ENCODE measurements at regions not wholly inside any gene's neighbourhood (a gene's known extent, or its start where the extent isn't known, plus 50 kb on each side); places are given as distances from the start of the nearest gene placed in this dataset.

DNA sequence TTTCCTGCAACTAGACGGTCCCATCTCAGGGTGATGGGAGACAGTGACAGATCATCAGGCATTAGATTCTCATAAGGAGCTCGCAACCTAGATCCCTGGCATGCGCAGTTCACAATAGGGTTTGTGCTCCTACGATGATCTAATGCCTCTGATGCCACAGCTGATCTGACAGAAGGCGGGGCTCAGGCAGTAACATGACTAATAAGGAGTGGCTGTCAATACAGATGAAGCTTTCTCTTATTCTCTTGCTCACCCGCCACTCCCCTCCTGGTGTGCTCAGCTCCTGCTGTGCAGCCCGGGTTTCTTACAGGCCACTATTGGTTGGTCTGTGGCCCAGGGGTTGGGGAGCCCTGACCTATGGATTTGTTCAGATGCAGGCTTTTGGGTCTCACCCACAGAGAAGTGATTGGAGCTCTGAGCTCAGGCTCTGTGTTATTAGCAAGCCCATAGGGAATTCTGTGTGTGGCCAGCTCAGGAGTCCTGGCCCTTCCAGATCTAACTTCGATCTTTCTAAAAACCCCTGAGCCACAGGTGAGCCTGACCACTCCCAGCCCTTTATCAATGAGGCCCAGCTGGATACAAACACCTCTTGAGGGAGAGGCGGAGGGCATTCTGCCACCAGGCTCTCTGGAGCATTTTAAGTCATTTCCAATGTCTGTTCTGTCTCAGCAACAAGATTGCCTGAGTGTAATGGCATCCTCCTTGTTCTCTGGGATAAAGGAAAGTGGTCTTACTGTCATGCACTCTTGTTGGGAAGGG lies 351.8 kb downstream of the BUD13 start:
- TF ChIP-seq, protein P1, sequence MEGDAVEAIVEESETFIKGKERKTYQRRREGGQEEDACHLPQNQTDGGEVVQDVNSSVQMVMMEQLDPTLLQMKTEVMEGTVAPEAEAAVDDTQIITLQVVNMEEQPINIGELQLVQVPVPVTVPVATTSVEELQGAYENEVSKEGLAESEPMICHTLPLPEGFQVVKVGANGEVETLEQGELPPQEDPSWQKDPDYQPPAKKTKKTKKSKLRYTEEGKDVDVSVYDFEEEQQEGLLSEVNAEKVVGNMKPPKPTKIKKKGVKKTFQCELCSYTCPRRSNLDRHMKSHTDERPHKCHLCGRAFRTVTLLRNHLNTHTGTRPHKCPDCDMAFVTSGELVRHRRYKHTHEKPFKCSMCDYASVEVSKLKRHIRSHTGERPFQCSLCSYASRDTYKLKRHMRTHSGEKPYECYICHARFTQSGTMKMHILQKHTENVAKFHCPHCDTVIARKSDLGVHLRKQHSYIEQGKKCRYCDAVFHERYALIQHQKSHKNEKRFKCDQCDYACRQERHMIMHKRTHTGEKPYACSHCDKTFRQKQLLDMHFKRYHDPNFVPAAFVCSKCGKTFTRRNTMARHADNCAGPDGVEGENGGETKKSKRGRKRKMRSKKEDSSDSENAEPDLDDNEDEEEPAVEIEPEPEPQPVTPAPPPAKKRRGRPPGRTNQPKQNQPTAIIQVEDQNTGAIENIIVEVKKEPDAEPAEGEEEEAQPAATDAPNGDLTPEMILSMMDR (IDR thresholded peaks at IDR 0.05; ENCODE audit: low read depth, low read length, missing input control): no peak
- TF ChIP-seq, protein P2, sequence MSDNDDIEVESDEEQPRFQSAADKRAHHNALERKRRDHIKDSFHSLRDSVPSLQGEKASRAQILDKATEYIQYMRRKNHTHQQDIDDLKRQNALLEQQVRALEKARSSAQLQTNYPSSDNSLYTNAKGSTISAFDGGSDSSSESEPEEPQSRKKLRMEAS (IDR thresholded peaks at IDR 0.05): no peak
- TF ChIP-seq NR2F2 (IDR thresholded peaks at IDR 0.05) (no peak), EGR1 (IDR thresholded peaks at IDR 0.05; ENCODE audit: low read depth in 2 of 2) (no peak), YY1 (IDR thresholded peaks at IDR 0.05) (no peak), RAD21 (IDR thresholded peaks at IDR 0.05) (no peak), SP1 (IDR thresholded peaks at IDR 0.05) (no peak), JUND (IDR thresholded peaks at IDR 0.05) (no peak), GABPA (IDR thresholded peaks at IDR 0.05 in 1 of 2, conservative IDR thresholded peaks at IDR 0.05 in 1 of 2) (no peak), FOXA1 (IDR thresholded peaks at IDR 0.05) (no peak), TAF1 (conservative IDR thresholded peaks at IDR 0.05) (no peak)
- TF ChIP-seq, protein P3, sequence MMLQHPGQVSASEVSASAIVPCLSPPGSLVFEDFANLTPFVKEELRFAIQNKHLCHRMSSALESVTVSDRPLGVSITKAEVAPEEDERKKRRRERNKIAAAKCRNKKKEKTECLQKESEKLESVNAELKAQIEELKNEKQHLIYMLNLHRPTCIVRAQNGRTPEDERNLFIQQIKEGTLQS (IDR thresholded peaks at IDR 0.05): no peak
- TF ChIP-seq, protein P4, sequence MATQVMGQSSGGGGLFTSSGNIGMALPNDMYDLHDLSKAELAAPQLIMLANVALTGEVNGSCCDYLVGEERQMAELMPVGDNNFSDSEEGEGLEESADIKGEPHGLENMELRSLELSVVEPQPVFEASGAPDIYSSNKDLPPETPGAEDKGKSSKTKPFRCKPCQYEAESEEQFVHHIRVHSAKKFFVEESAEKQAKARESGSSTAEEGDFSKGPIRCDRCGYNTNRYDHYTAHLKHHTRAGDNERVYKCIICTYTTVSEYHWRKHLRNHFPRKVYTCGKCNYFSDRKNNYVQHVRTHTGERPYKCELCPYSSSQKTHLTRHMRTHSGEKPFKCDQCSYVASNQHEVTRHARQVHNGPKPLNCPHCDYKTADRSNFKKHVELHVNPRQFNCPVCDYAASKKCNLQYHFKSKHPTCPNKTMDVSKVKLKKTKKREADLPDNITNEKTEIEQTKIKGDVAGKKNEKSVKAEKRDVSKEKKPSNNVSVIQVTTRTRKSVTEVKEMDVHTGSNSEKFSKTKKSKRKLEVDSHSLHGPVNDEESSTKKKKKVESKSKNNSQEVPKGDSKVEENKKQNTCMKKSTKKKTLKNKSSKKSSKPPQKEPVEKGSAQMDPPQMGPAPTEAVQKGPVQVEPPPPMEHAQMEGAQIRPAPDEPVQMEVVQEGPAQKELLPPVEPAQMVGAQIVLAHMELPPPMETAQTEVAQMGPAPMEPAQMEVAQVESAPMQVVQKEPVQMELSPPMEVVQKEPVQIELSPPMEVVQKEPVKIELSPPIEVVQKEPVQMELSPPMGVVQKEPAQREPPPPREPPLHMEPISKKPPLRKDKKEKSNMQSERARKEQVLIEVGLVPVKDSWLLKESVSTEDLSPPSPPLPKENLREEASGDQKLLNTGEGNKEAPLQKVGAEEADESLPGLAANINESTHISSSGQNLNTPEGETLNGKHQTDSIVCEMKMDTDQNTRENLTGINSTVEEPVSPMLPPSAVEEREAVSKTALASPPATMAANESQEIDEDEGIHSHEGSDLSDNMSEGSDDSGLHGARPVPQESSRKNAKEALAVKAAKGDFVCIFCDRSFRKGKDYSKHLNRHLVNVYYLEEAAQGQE (IDR thresholded peaks at IDR 0.05): no peak
- TF ChIP-seq, protein P5, sequence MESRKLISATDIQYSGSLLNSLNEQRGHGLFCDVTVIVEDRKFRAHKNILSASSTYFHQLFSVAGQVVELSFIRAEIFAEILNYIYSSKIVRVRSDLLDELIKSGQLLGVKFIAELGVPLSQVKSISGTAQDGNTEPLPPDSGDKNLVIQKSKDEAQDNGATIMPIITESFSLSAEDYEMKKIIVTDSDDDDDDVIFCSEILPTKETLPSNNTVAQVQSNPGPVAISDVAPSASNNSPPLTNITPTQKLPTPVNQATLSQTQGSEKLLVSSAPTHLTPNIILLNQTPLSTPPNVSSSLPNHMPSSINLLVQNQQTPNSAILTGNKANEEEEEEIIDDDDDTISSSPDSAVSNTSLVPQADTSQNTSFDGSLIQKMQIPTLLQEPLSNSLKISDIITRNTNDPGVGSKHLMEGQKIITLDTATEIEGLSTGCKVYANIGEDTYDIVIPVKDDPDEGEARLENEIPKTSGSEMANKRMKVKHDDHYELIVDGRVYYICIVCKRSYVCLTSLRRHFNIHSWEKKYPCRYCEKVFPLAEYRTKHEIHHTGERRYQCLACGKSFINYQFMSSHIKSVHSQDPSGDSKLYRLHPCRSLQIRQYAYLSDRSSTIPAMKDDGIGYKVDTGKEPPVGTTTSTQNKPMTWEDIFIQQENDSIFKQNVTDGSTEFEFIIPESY (IDR thresholded peaks at IDR 0.05): no peak
